ENCODE measurements at regions not wholly inside any gene's neighbourhood (a gene's known extent, or its start where the extent isn't known, plus 50 kb on each side); places are given as distances from the start of the nearest gene placed in this dataset.
"Not testable (repeated sequence)": the region's sequence is repeated elsewhere in the genome, so short reads cannot be mapped to it uniquely, and the experiment has no call there.

DNA sequence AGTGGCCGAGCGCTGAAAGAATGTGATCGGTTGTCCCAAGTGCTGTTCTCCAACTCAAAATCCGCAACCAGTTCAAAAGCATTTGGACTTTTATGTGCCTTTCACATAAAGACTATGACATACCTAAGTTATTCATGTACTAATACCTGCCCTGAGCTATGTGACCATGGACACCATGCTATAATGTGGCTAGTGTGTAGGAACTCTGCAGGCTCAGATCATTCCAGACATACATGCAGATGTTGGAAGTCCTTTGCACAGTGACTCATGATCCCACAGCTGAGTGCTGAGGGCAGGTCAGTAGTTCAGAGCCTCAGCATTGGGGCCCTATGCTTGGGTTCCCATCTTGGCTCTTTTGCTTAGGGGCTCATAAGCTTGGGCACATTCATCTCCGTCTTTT lies 95.4 kb downstream of the IGLL1 start:
- CTCF ChIA-PET (ENCODE audit: unreplicated experiment) = no interaction called here
- H3K79me2 ChIP-seq (ENCODE audit: insufficient read depth, low read depth, low read length) = no peaks in the 10 kb centered on the region
- no peak overlapping the region for H2AFZ ChIP-seq (ENCODE audit: low read length)
- no peak for TF ChIP-seq EZH2phosphoT487 (IDR thresholded peaks at IDR 0.05; ENCODE audit: borderline replicate concordance, low read depth, low read length)
- no peak overlapping the region for H3K27ac ChIP-seq (ENCODE audit: low read depth, low read length, poor library complexity, severe bottlenecking)
- DNase-seq (ENCODE audit: low spot score) = no peak
- no peaks in the 10 kb centered on the region for H3K36me3 ChIP-seq (ENCODE audit: insufficient read depth, low read length)
- H4K20me1 ChIP-seq (ENCODE audit: insufficient read depth, low read length) = no peaks in the 10 kb centered on the region
- no peaks in the 10 kb centered on the region for H3K4me1 ChIP-seq (ENCODE audit: insufficient read depth, low read length, poor library complexity, severe bottlenecking)
- no peak overlapping the region for H3K4me2 ChIP-seq (ENCODE audit: low read length)
- intact Hi-C loops (cut with micrococcal nuclease; ENCODE audit: unreplicated experiment) = no loop called here
- no peak overlapping the region for H3K4me3 ChIP-seq (ENCODE audit: low read depth, low read length, poor library complexity, severe bottlenecking)
- no TSS peak for BruUV-seq (replicated peaks)
- H3K9me2 ChIP-seq (ENCODE audit: insufficient read depth, low read length) = no peaks in the 10 kb centered on the region
- no peaks in the 10 kb centered on the region for H3K9me3 ChIP-seq (ENCODE audit: low read length)
- POLR2A ChIA-PET = no interaction called here

DNA sequence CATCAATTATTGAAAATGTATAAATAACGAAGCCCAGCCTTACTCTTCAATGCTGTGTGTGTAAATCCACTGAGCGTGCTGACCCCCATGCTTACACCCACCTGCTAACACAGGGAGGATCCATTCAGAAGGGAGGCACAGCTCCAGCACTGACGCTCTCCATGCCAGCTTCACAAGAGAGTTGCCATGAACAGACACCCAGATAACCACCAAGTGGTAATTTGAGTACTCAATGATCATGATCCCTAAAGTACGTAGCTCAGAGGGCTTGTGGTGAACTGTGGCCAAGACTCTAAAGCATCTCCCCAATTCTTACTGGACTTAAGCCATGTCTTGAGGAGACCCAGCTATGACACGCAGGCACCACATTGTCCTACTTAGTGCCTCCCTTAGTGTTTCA lies 98.7 kb downstream of the IGLL1 start:
- Histone ChIP-seq H3K4me2 (ENCODE audit: low read length) (no peak overlapping the region), H3K9me2 (ENCODE audit: insufficient read depth, low read length) (no peaks in the 10 kb centered on the region), H3K4me3 (ENCODE audit: low read depth, low read length, poor library complexity, severe bottlenecking) (no peak overlapping the region), H3K9me3 (ENCODE audit: low read length) (no peaks in the 10 kb centered on the region), H3K27ac (ENCODE audit: low read depth, low read length, poor library complexity, severe bottlenecking) (no peak overlapping the region), H3K79me2 (ENCODE audit: insufficient read depth, low read depth, low read length) (no peaks in the 10 kb centered on the region), H2AFZ (ENCODE audit: low read length) (no peak overlapping the region), H4K20me1 (ENCODE audit: insufficient read depth, low read length) (no peaks in the 10 kb centered on the region), H3K36me3 (ENCODE audit: insufficient read depth, low read length) (no peaks in the 10 kb centered on the region), H3K4me1 (ENCODE audit: insufficient read depth, low read length, poor library complexity, severe bottlenecking) (peaks cover 6% of the 10 kb centered on the region)
- no TSS peak for BruUV-seq (replicated peaks)
- no peak for DNase-seq (ENCODE audit: low spot score)
- ChIA-PET POLR2A (interaction anchor here (0.6 to 0.8 kb wide), 2 partner anchors 100 to 695 kb away, joined by 3 to 7 read pairs; no protein-coding TSS in a partner anchor), CTCF (ENCODE audit: unreplicated experiment) (interaction anchor here (0.5 kb wide), 1 partner anchor 47 kb away, joined by 6 read pairs; no protein-coding TSS in a partner anchor)
- TF ChIP-seq, protein P1, sequence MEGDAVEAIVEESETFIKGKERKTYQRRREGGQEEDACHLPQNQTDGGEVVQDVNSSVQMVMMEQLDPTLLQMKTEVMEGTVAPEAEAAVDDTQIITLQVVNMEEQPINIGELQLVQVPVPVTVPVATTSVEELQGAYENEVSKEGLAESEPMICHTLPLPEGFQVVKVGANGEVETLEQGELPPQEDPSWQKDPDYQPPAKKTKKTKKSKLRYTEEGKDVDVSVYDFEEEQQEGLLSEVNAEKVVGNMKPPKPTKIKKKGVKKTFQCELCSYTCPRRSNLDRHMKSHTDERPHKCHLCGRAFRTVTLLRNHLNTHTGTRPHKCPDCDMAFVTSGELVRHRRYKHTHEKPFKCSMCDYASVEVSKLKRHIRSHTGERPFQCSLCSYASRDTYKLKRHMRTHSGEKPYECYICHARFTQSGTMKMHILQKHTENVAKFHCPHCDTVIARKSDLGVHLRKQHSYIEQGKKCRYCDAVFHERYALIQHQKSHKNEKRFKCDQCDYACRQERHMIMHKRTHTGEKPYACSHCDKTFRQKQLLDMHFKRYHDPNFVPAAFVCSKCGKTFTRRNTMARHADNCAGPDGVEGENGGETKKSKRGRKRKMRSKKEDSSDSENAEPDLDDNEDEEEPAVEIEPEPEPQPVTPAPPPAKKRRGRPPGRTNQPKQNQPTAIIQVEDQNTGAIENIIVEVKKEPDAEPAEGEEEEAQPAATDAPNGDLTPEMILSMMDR (conservative IDR thresholded peaks at IDR 0.05; ENCODE audit: low read length) = no peak
- TF ChIP-seq EZH2phosphoT487 (IDR thresholded peaks at IDR 0.05; ENCODE audit: borderline replicate concordance, low read depth, low read length) = no peak
- intact Hi-C loops (cut with micrococcal nuclease; ENCODE audit: unreplicated experiment) = no loop called here

DNA sequence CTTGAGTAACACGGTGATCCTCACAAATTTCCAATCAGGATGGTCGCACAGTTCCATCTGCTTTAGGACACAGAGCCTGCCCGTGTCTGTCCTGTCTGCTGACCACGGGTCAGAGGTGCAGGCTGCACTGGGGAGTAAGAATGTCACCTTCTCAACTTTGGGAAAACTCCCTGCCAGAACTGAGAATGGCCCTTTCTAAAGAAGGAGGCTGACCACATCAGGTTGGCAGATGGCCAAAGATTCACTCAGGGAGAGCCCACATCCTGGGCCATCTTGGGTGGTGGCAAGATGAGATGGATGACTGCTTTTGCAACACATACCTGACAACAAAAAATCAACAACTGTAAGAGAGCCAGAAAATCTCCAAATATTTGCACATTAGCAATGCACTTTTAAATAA lies 101.9 kb downstream of the IGLL1 start:
- Histone ChIP-seq H3K9me2 (ENCODE audit: insufficient read depth, low read length) (no peaks in the 10 kb centered on the region), H3K27ac (ENCODE audit: low read depth, low read length, poor library complexity, severe bottlenecking) (no peak overlapping the region), H3K4me2 (ENCODE audit: low read length) (no peak overlapping the region), H3K36me3 (ENCODE audit: insufficient read depth, low read length) (no peaks in the 10 kb centered on the region), H3K4me3 (ENCODE audit: low read depth, low read length, poor library complexity, severe bottlenecking) (no peak overlapping the region), H2AFZ (ENCODE audit: low read length) (no peak overlapping the region), H3K9me3 (ENCODE audit: low read length) (no peaks in the 10 kb centered on the region), H3K4me1 (ENCODE audit: insufficient read depth, low read length, poor library complexity, severe bottlenecking) (peaks cover 11% of the 10 kb centered on the region), H3K79me2 (ENCODE audit: insufficient read depth, low read depth, low read length) (no peaks in the 10 kb centered on the region), H4K20me1 (ENCODE audit: insufficient read depth, low read length) (no peaks in the 10 kb centered on the region)
- DNase-seq (ENCODE audit: low spot score) = peak; percentile 24
- intact Hi-C loops (cut with micrococcal nuclease; ENCODE audit: unreplicated experiment) = no loop called here
- BruUV-seq (replicated peaks) = no TSS peak
- ChIA-PET POLR2A (no interaction called here), CTCF (ENCODE audit: unreplicated experiment) (no interaction called here)
- TF ChIP-seq EZH2phosphoT487 (IDR thresholded peaks at IDR 0.05; ENCODE audit: borderline replicate concordance, low read depth, low read length) = no peak

DNA sequence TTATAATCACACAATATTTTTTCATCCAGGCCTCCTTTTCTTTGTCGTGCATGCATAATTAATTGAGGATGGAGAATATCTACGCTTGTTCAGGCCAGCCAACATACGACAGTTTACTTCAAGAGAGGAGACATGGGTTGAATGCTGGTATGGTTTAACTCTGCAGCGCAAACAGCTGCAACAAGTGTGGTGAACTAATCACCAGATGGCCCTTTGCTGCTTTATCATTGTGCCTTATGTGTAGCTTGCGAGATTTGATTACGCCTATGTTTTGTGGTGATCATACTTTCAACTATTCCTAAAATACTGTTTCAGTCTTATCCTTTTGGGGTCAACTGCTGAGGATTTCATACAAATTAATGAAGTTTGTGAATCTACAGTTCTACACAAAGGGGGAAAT lies 105.6 kb downstream of the IGLL1 start:
- H3K79me2 ChIP-seq (ENCODE audit: insufficient read depth, low read depth, low read length); intact Hi-C loops (cut with micrococcal nuclease; ENCODE audit: unreplicated experiment); H3K4me2 ChIP-seq (ENCODE audit: low read length); H3K27ac ChIP-seq (ENCODE audit: low read depth, low read length, poor library complexity, severe bottlenecking); H2AFZ ChIP-seq (ENCODE audit: low read length); BruUV-seq (replicated peaks); POLR2A ChIA-PET; DNase-seq (ENCODE audit: low spot score); H3K9me3 ChIP-seq (ENCODE audit: low read length); H4K20me1 ChIP-seq (ENCODE audit: insufficient read depth, low read length); H3K9me2 ChIP-seq (ENCODE audit: insufficient read depth, low read length); H3K4me3 ChIP-seq (ENCODE audit: low read depth, low read length, poor library complexity, severe bottlenecking); H3K36me3 ChIP-seq (ENCODE audit: insufficient read depth, low read length): not testable (repeated sequence)
- H3K4me1 ChIP-seq (ENCODE audit: insufficient read depth, low read length, poor library complexity, severe bottlenecking) = peaks cover 32% of the 10 kb centered on the region
- CTCF ChIA-PET (ENCODE audit: unreplicated experiment) = interaction anchor here (0.6 kb wide), 1 partner anchor 39 kb away, joined by 5 read pairs; no protein-coding TSS in a partner anchor

Measured in OCI-LY7 (cell line).